Kidney epithelial cell (primary cell): ENCODE measurements at regions not wholly inside any gene's neighbourhood (a gene's known extent, or its start where the extent isn't known, plus 50 kb on each side); places are given as distances from the start of the nearest gene placed in this dataset.
"Not testable (repeated sequence)": the region's sequence is repeated elsewhere in the genome, so short reads cannot be mapped to it uniquely, and the experiment has no call there.

Experiments
- DNase-seq: peaks from one replicate; pipeline ENCODE4 v3.0.0-alpha.2; 2010; ENCODE audit warnings: low read depth
- H3K27me3 ChIP-seq: 2 replicates; pipeline ENCODE4 v1.6.0; 2011; ENCODE audit warnings: low read length; ENCODE audit not compliant: control insufficient read depth, insufficient read depth
- H3K36me3 ChIP-seq: 2 replicates; pipeline ENCODE4 v1.5.1; 2011; ENCODE audit warnings: low read length; ENCODE audit not compliant: control insufficient read depth, insufficient read depth
- H3K4me3 ChIP-seq: 2 replicates; pipeline ENCODE4 v1.5.1; 2011; ENCODE audit warnings: low read depth, mild to moderate bottlenecking, control low read depth, low read length
- TF ChIP-seq, protein P1 (sequence below): IDR thresholded peaks from 2 replicates; pipeline ENCODE4 v1.5.1; 2011; ENCODE audit warnings: mild to moderate bottlenecking, moderate library complexity, low read length, control low read depth, inconsistent platforms; ENCODE audit not compliant: insufficient read depth, poor library complexity, severe bottlenecking

DNA sequence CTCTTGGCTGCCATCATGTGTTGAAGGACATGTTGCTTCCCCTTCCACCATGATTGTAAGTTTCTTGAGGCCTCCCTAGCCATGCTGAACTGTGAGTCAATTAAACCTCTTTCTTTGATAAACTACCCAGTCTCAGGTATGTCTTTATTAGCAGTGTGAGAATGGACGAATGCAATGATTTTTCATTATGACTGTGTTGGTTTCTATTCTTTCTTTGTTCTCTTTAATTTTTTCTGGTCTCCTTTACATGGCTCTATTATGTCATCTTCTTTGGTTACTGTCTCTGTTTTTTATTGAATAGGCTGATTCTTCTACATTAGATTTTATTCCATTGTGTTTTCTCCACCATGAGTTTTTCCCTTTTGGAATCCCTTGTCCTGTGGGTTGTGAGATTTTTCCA is 840.6 kb downstream of the TRAM1L1 start:
- DNase-seq, result no peak
- Histone ChIP-seq H3K4me3 (no peak overlapping the region), H3K27me3 (no peaks in the 10 kb centered on the region), H3K36me3 (no peaks in the 10 kb centered on the region)
- TF ChIP-seq, protein P1, sequence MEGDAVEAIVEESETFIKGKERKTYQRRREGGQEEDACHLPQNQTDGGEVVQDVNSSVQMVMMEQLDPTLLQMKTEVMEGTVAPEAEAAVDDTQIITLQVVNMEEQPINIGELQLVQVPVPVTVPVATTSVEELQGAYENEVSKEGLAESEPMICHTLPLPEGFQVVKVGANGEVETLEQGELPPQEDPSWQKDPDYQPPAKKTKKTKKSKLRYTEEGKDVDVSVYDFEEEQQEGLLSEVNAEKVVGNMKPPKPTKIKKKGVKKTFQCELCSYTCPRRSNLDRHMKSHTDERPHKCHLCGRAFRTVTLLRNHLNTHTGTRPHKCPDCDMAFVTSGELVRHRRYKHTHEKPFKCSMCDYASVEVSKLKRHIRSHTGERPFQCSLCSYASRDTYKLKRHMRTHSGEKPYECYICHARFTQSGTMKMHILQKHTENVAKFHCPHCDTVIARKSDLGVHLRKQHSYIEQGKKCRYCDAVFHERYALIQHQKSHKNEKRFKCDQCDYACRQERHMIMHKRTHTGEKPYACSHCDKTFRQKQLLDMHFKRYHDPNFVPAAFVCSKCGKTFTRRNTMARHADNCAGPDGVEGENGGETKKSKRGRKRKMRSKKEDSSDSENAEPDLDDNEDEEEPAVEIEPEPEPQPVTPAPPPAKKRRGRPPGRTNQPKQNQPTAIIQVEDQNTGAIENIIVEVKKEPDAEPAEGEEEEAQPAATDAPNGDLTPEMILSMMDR, result no peak

- Histone ChIP-seq H3K27me3 (no peaks in the 10 kb centered on the region), H3K4me3 (no peak overlapping the region), H3K36me3 (no peaks in the 10 kb centered on the region)
- no peak for DNase-seq
- TF ChIP-seq, protein P1, result no peak
These were observed 841.9 kb downstream of the TRAM1L1 start for GRCh38 chr4:116243431-116243830.

DNA sequence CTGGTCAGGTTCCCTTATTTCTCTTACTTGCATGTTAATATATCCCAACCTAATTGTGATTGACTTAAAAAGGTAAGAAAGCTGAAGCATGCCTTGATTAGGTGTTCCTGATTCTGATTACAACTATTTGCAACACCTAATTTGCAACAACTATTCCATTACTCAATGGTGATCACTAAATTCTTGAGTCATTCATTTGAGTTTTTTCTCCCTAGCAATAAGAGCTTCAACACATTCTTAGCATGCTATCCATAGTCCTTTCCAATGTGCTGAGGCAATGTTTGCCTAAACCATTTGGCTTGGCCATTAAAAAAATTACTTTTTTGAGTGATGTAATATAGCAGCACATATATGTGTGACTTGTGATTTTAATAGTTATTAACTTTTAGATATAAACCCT is 851.4 kb downstream of the TRAM1L1 start:
- Histone ChIP-seq H3K4me3 (no peak overlapping the region), H3K27me3 (no peaks in the 10 kb centered on the region), H3K36me3 (no peaks in the 10 kb centered on the region)
- no peak for DNase-seq
- TF ChIP-seq, protein P1, result no peak

- H3K4me3 ChIP-seq, H3K36me3 ChIP-seq, H3K27me3 ChIP-seq, DNase-seq: not testable (repeated sequence)
These were observed 853.4 kb downstream of the TRAM1L1 start for GRCh38 chr4:116231999-116232398.

GRCh38 chr4:116229420-116229819 is 856.0 kb downstream of the TRAM1L1 start:
- DNase-seq, result no peak
- Histone ChIP-seq H3K36me3 (no peaks in the 10 kb centered on the region), H3K4me3 (no peak overlapping the region), H3K27me3 (no peaks in the 10 kb centered on the region)
- TF ChIP-seq, protein P1, result no peak

- Histone ChIP-seq H3K36me3 (no peaks in the 10 kb centered on the region), H3K27me3 (no peaks in the 10 kb centered on the region), H3K4me3 (no peak overlapping the region)
- TF ChIP-seq, protein P1, result no peak
- no peak for DNase-seq
These were observed 862.2 kb downstream of the TRAM1L1 start for GRCh38 chr4:116223040-116223732.
